ENCODE measurements at regions not wholly inside any gene's neighbourhood (a gene's known extent, or its start where the extent isn't known, plus 50 kb on each side); places are given as distances from the start of the nearest gene placed in this dataset.

GRCh38 chr10:28965937-28966336 is 288.6 kb downstream of the BAMBI start:
- TF ChIP-seq CTCF (IDR thresholded peaks at IDR 0.05): no peak
- TF ChIP-seq POLR2A (IDR thresholded peaks at IDR 0.05): no peak
